Neuronal stem cell (in vitro differentiated cells): ENCODE measurements at regions not wholly inside any gene's neighbourhood (a gene's known extent, or its start where the extent isn't known, plus 50 kb on each side); places are given as distances from the start of the nearest gene placed in this dataset.

ENCODE experiments used
- DNase-seq: peaks from one replicate; pipeline ENCODE4 v3.0.0-alpha.2; 2013; ENCODE audit warnings: low spot score
- H2AFZ ChIP-seq: one replicate; pipeline ENCODE4 v1.6.1; 2013; ENCODE audit warnings: mild to moderate bottlenecking, low read length, inconsistent platforms
- H2AK5ac ChIP-seq: 2 replicates; pipeline ENCODE4 v1.6.1; 2013; ENCODE audit warnings: low read depth, mild to moderate bottlenecking, inconsistent platforms, low read length, moderate library complexity, mixed read lengths
- H2BK120ac ChIP-seq: 2 replicates; pipeline ENCODE4 v1.6.1; 2013; ENCODE audit warnings: low read depth, mild to moderate bottlenecking, inconsistent platforms, low read length, moderate library complexity, mixed read lengths
- H2BK12ac ChIP-seq: one replicate; pipeline ENCODE4 v1.6.1; 2013; ENCODE audit warnings: low read length, inconsistent platforms
- H2BK15ac ChIP-seq: 2 replicates; pipeline ENCODE4 v1.6.1; 2013; ENCODE audit warnings: mild to moderate bottlenecking, low read length, inconsistent platforms, mixed read lengths
- H2BK5ac ChIP-seq: one replicate; pipeline ENCODE4 v1.6.1; 2013; ENCODE audit warnings: inconsistent platforms, mild to moderate bottlenecking, low read length, moderate library complexity
- H3K14ac ChIP-seq: one replicate; pipeline ENCODE4 v1.6.1; 2013; ENCODE audit warnings: low read length, inconsistent platforms
- H3K18ac ChIP-seq: 2 replicates; pipeline ENCODE4 v1.6.1; 2013; ENCODE audit warnings: low read length, inconsistent platforms
- H3K23ac ChIP-seq: 2 replicates; pipeline ENCODE4 v1.6.1; 2013; ENCODE audit warnings: low read depth, mild to moderate bottlenecking, mixed read lengths, low read length, inconsistent platforms; ENCODE audit not compliant: poor library complexity
- H3K27ac ChIP-seq: replicated peaks from 3 replicates; pipeline ENCODE4 v1.5.1; 2013; ENCODE audit warnings: low read length, inconsistent platforms
- H3K27me3 ChIP-seq, 3 experiments: 2 replicates each; pipeline ENCODE4 v1.6.1; 2013; ENCODE audit warnings: low read length in 3 of 3, mild to moderate bottlenecking in 2 of 3, inconsistent platforms in 1 of 3, low read depth in 1 of 3, mixed read lengths in 1 of 3, moderate library complexity in 1 of 3; ENCODE audit not compliant: control insufficient read depth in 3 of 3, insufficient read depth in 3 of 3
- H3K36me3 ChIP-seq, 2 donors: replicated peaks in 1 of 2; 2 replicates each; pipeline ENCODE4 v1.6.1; 2013; ENCODE audit warnings: low read length in 2 of 2; ENCODE audit not compliant: control insufficient read depth in 2 of 2, insufficient read depth in 2 of 2
- H3K4ac ChIP-seq: 2 replicates; pipeline ENCODE4 v1.6.1; 2013; ENCODE audit warnings: inconsistent platforms, mild to moderate bottlenecking, low read length, moderate library complexity
- H3K4me1 ChIP-seq, 2 donors: 1 replicate in 1 of 2; 2 replicates in 1 of 2; pipeline ENCODE4 v1.6.1; 2013; ENCODE audit warnings: low read length in 2 of 2, low read depth in 1 of 2; ENCODE audit not compliant: control insufficient read depth in 2 of 2, insufficient read depth in 1 of 2
- H3K4me2 ChIP-seq: one replicate; pipeline ENCODE4 v1.6.1; 2013; ENCODE audit warnings: mild to moderate bottlenecking, low read length, inconsistent platforms; ENCODE audit not compliant: insufficient read depth, poor library complexity, severe bottlenecking
- H3K4me3 ChIP-seq, 2 donors: 2 replicates each; pipeline ENCODE4 v1.5.1; 2013; ENCODE audit warnings: low read length in 2 of 2, mild to moderate bottlenecking in 2 of 2, inconsistent platforms in 1 of 2, moderate library complexity in 1 of 2
- H3K79me1 ChIP-seq: one replicate; pipeline ENCODE4 v1.6.1; 2013; ENCODE audit warnings: low read depth, mild to moderate bottlenecking, inconsistent platforms, low read length, moderate library complexity
- H3K9ac ChIP-seq: one replicate; pipeline ENCODE4 v1.6.1; 2013; ENCODE audit warnings: mild to moderate bottlenecking, low read depth, low read length, inconsistent platforms; ENCODE audit not compliant: poor library complexity
- H3K9me3 ChIP-seq, 2 donors: replicated peaks in 1 of 2; 2 replicates each; pipeline versions ENCODE3 to v1.6.1; 2013; ENCODE audit warnings: low read length in 2 of 2, mild to moderate bottlenecking in 2 of 2, inconsistent platforms in 1 of 2, low read depth in 1 of 2, mixed read lengths in 1 of 2, moderate library complexity in 1 of 2; ENCODE audit not compliant: control insufficient read depth in 2 of 2, insufficient read depth in 1 of 2
- H4K8ac ChIP-seq: one replicate; pipeline ENCODE4 v1.6.1; 2013; ENCODE audit warnings: low read depth, mild to moderate bottlenecking, inconsistent platforms, low read length, moderate library complexity
- H4K91ac ChIP-seq: one replicate; pipeline ENCODE4 v1.6.1; 2013; ENCODE audit warnings: low read length, low read depth, mild to moderate bottlenecking, inconsistent platforms; ENCODE audit not compliant: poor library complexity
- WGBS, 2 donors: extraction: QIAGEN DNeasy Blood & Tissue Kit; methylation state at CpG; one replicate each; pipeline ENCODE4 v1.1.7; 2013; ENCODE audit warnings: missing lambda C conversion rate in 2 of 2, mixed read lengths in 1 of 2; ENCODE audit not compliant: insufficient read length in 2 of 2, insufficient replicate concordance in 1 of 2; ENCODE audit errors: extremely low coverage in 2 of 2; 5-methylcytosine and 5-hydroxymethylcytosine counted together

DNA sequence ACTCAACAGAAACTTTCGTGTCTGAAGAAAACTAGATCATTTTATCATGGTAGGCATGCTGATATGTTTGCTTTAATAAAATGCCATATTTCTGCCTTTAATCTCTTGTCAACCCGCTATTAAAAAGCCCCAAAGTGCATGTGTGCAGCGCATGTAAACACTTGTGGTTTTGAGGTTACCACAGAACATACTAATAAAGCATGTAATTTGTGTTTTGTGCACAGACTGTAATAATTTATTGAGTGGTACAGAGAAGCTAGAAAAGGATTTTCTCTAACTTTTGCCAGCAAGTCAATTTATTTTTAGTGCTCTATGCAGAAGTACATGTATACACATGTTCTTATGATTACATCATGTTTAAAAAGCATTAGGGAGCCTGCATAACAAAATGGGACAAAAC, 349.9 kb upstream of the SLC35B3 start:
- Histone ChIP-seq H2BK5ac (no peak overlapping the region), H2AK5ac (no peak overlapping the region)
- no CpG with 5 or more reads among the region's 3 CpGs for WGBS, 2 donors

DNA sequence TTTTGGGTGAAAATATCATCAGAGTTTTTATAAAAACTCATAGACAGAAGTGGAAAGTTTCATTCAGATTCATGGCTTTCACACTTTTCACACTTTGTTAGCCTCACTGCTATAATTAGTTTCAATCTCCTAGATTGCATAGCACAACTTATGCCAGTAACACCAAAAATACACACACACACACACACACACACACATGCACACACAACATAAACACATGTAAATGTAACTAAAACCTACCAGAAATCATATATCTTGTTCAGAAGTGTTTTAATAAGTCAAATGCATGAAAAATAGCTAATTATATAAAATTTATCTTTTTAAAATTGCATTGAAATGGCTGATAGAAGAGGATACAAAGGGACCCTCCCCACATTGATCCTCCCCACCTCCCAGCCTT, 347.8 kb upstream of the SLC35B3 start:
- H3K27me3 ChIP-seq: no peaks in the 10 kb centered on the region
- H4K8ac ChIP-seq: no peak overlapping the region
- no peak overlapping the region for H3K9ac ChIP-seq
- no peak overlapping the region for H2BK120ac ChIP-seq
- no peaks in the 10 kb centered on the region for H3K79me1 ChIP-seq
- H2BK12ac ChIP-seq: no peak overlapping the region
- no peaks in the 10 kb centered on the region for H3K36me3 ChIP-seq
- H4K91ac ChIP-seq: no peak overlapping the region
- no peak overlapping the region for H3K4ac ChIP-seq
- no peak overlapping the region for H3K14ac ChIP-seq
- no peak overlapping the region for H2BK5ac ChIP-seq
- H3K4me3 ChIP-seq: no peak overlapping the region
- no peak overlapping the region for H2AK5ac ChIP-seq
- H3K4me2 ChIP-seq: no peak overlapping the region
- H3K27ac ChIP-seq: no peak overlapping the region
- no peak overlapping the region for H3K18ac ChIP-seq
- H2BK15ac ChIP-seq: no peak overlapping the region
- no peak overlapping the region for H3K23ac ChIP-seq
- H3K9me3 ChIP-seq: no peaks in the 10 kb centered on the region
- no peak overlapping the region for H2AFZ ChIP-seq
- H3K4me1 ChIP-seq: no peaks in the 10 kb centered on the region
- DNase-seq: no peak

More for the DNA sequence above, 349.9 kb upstream of the SLC35B3 start:
- H4K8ac ChIP-seq: no peak overlapping the region
- H2AFZ ChIP-seq: no peak overlapping the region
- no peak for DNase-seq
- H3K9ac ChIP-seq: no peak overlapping the region
- H3K36me3 ChIP-seq: no peaks in the 10 kb centered on the region
- no peak overlapping the region for H3K4me3 ChIP-seq
- H3K27me3 ChIP-seq: no peaks in the 10 kb centered on the region
- no peak overlapping the region for H4K91ac ChIP-seq
- no peak overlapping the region for H3K4ac ChIP-seq
- no peaks in the 10 kb centered on the region for H3K4me1 ChIP-seq
- H3K23ac ChIP-seq: no peak overlapping the region
- no peak overlapping the region for H3K18ac ChIP-seq
- no peak overlapping the region for H2BK12ac ChIP-seq
- no peak overlapping the region for H3K27ac ChIP-seq
- H3K4me2 ChIP-seq: no peak overlapping the region
- H2BK120ac ChIP-seq: no peak overlapping the region
- H3K9me3 ChIP-seq: no peaks in the 10 kb centered on the region
- no peak overlapping the region for H2BK15ac ChIP-seq
- no peak overlapping the region for H3K14ac ChIP-seq
- H3K79me1 ChIP-seq: no peaks in the 10 kb centered on the region

DNA sequence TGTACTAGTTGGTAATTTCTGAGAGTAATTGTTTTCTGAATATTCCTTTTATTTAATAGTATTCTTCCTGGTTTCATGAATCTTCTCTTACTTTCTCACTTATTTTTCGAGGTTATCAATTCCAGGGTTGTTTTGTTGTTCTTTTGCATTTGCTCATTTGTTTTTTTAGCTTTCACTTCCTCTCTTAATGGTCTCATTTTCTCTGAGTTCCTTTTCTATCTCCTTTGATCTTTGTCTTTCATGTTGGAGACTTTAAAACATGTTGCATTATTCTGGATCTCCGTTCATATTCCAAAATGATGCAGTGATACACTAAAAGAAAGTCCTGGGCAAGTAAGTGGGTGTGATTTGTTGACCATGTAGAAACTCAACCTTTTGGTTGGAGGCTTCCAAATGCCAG, 345.3 kb upstream of the SLC35B3 start:
- H3K36me3 ChIP-seq: no peaks in the 10 kb centered on the region
- no peaks in the 10 kb centered on the region for H3K27me3 ChIP-seq
- peaks cover 0 to 2% of the 10 kb centered on the region in 2 donors for H3K9me3 ChIP-seq
- DNase-seq: no peak
- no peak overlapping the region for H3K18ac ChIP-seq
- H3K23ac ChIP-seq: no peak overlapping the region
- no peak overlapping the region for H3K27ac ChIP-seq
- no peak overlapping the region for H3K4me2 ChIP-seq
- H3K79me1 ChIP-seq: no peaks in the 10 kb centered on the region
- H3K9ac ChIP-seq: no peak overlapping the region
- H4K8ac ChIP-seq: no peak overlapping the region
- no peak overlapping the region for H4K91ac ChIP-seq
- no peak overlapping the region for H2BK120ac ChIP-seq
- H3K4ac ChIP-seq: no peak overlapping the region
- H3K4me3 ChIP-seq: no peak overlapping the region
- H2BK12ac ChIP-seq: no peak overlapping the region
- WGBS, 2 donors: no CpG with 5 or more reads among the region's 2 CpGs
- no peak overlapping the region for H2BK5ac ChIP-seq
- no peak overlapping the region for H3K14ac ChIP-seq
- no peak overlapping the region for H2AFZ ChIP-seq
- H2BK15ac ChIP-seq: no peak overlapping the region
- H3K4me1 ChIP-seq: no peaks in the 10 kb centered on the region
- H2AK5ac ChIP-seq: no peak overlapping the region

DNA sequence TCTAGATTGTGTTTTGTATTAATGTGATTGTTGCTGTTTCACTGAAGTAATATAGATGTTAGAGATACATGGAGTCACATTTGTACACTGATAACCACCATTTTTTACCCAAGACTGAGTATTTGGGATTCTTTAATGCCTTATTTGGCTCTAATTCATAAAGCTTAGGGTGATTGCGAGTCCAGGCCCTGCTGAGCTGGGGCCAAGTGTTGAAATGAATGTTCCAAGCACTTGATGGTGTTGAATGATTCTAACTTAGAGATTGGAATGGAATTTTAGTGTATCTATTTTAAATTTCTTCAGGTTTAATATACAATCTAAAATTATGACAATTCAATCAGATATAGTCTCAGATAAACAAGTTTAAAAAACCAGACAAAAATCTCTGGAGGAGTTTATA, 329.4 kb upstream of the SLC35B3 start:
- Histone ChIP-seq H3K9me3 (no peaks in the 10 kb centered on the region), H3K4me2 (no peak overlapping the region), H3K27me3 (no peaks in the 10 kb centered on the region), H3K4ac (no peak overlapping the region), H3K4me1 (no peaks in the 10 kb centered on the region), H3K36me3 (no peaks in the 10 kb centered on the region), H3K23ac (no peak overlapping the region), H2BK15ac (no peak overlapping the region), H3K18ac (no peak overlapping the region), H4K8ac (no peak overlapping the region), H2AFZ (no peak overlapping the region), H3K9ac (no peak overlapping the region), H4K91ac (no peak overlapping the region), H3K27ac (no peak overlapping the region), H3K79me1 (no peaks in the 10 kb centered on the region), H2BK5ac (no peak overlapping the region), H3K4me3 (no peak overlapping the region), H2AK5ac (no peak overlapping the region), H3K14ac (no peak overlapping the region), H2BK120ac (no peak overlapping the region), H2BK12ac (no peak overlapping the region)
- DNase-seq: no peak
- no CpG with 5 or more reads among the region's 1 CpG for WGBS, 2 donors
